Right lobe of liver (tissue), 6 donors: ENCODE measurements at regions not wholly inside any gene's neighbourhood (a gene's known extent, or its start where the extent isn't known, plus 50 kb on each side); places are given as distances from the start of the nearest gene placed in this dataset.

ENCODE experiments used
- ATAC-seq, 4 donors: fragments of 200-7000 bp; cut with Tn5 transposase; one replicate each; pipeline ENCODE4 v1.9.1; 2020; ENCODE audit warnings: mild to moderate bottlenecking in 4 of 4, moderate library complexity in 4 of 4
- DNase-seq, 3 donors: peaks; one replicate each; pipeline ENCODE4 v3.0.0-alpha.2; 2020
- H3K27ac ChIP-seq, 3 donors: fragments of 200-600 bp; one replicate each; pipeline ENCODE4 v1.8.0; 2022
- H3K27me3 ChIP-seq, 2 donors: fragments of 200-600 bp; one replicate each; pipeline ENCODE4 v1.8.0; 2022
- H3K36me3 ChIP-seq, 4 donors: fragments of 200-600 bp; sonication (generic) in 1 of 4; one replicate each; pipeline versions ENCODE4 v1.5.1 to v1.8.0; 2017 to 2022; ENCODE audit warnings: control low read depth in 1 of 4
- H3K4me1 ChIP-seq, 4 donors: fragments of 200-600 bp; sonication (generic) in 1 of 4; one replicate each; pipeline versions ENCODE4 v1.5.1 to v1.8.0; 2017 to 2022; ENCODE audit warnings: control low read depth in 1 of 4
- H3K4me3 ChIP-seq, 3 donors: fragments of 200-600 bp; one replicate each; pipeline ENCODE4 v1.8.0; 2022
- H3K9me3 ChIP-seq, 4 donors: fragments of 200-600 bp; sonication (generic) in 1 of 4; one replicate each; pipeline versions ENCODE4 v1.5.1 to v1.8.0; 2017 to 2022; ENCODE audit warnings: control low read depth in 1 of 4
- POLR2A ChIP-seq: fragments of 450-650 bp; IDR thresholded peaks from one replicate; pipeline ENCODE4 v1.6.1; 2017; ENCODE audit warnings: antibody characterized with exemption, mild to moderate bottlenecking
- WGBS: methylation state at CpG from one replicate; pipeline ENCODE4 v1.1.6; 2018; ENCODE audit warnings: low coverage, low lambda C conversion rate; ENCODE audit not compliant: insufficient coverage; ENCODE audit errors: missing lambda C conversion rate; 5-methylcytosine and 5-hydroxymethylcytosine counted together
- intact Hi-C, 2 donors: fragments of 100-400 bp; cut with DNase I; formaldehyde crosslinking; loops; one replicate each; pipeline versions ENCODE4 v1.11.2 to v1.14.1; 2022
- TF ChIP-seq, protein P1 (sequence below), 4 donors: fragments of 200-600 bp in 3 of 4; fragments of 450-650 bp in 1 of 4; IDR thresholded peaks; one replicate each; pipeline versions ENCODE4 v1.5.1 to v1.8.0; 2016 to 2022; ENCODE audit warnings: antibody characterized with exemption in 4 of 4, mild to moderate bottlenecking in 2 of 4
- donor health status: DM: no; HTN: yes; CAD: no.
- donor health status: DM: no; HTN: no; CAD: no.
- donor health status: DM: no; HTN: no; CAD: no.
- donor health status: DM: no; HTN: yes; CAD: no.
- donor health status: DM: no; HTN: yes; CAD: no.

DNA sequence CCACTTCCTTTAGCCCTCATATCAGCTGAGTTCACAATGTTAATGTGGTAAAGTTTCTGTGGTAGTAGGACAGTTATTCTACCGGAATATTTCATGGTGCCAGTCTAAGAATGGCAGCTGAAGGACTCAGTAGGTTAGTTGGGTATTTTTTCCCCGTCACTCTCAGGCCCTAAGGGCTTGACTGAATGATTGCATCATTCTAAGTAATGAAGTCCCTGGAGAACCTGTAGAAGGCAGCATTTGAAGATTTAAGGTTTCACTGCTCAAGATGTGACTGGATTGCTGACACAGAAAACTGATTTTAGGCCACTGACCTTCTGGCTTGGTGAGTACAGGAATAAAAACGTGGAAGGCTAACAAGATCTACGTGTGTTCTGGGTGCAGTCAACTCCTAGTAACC is 657.3 kb downstream of the PCDH19 start:
- intact Hi-C loops, result no loop called here

DNA sequence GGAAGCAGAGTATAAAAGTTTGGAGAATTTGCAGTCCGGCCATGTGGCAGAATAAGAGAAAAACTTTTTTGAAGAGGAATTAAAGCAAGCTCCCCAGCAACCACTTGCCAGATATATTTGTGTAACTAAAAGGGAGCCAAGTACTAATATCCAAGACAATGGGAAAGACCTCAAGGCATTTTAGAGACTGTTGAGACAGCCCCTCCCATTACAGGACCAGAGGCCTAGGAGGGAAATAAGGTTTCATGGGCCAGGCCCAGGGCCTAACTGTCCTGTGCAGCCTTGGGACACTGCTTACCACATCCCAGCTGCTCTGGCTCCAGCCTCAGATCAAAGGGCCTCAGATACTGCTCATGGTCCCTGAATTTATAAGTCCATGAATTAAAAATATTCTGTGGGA is 659.4 kb downstream of the PCDH19 start:
- WGBS, result 57% methylated on average over 1 of the region's 1 CpG
- DNase-seq (no peak), ATAC-seq (no peak)
- Histone ChIP-seq H3K9me3 (no peaks in the 10 kb centered on the region), H3K4me3 (no peak overlapping the region), H3K36me3 (no peaks in the 10 kb centered on the region), H3K27me3 (no peaks in the 10 kb centered on the region), H3K4me1 (no peaks in the 10 kb centered on the region), H3K27ac (no peak overlapping the region)
- TF ChIP-seq POLR2A, result no peak
- TF ChIP-seq, protein P1, sequence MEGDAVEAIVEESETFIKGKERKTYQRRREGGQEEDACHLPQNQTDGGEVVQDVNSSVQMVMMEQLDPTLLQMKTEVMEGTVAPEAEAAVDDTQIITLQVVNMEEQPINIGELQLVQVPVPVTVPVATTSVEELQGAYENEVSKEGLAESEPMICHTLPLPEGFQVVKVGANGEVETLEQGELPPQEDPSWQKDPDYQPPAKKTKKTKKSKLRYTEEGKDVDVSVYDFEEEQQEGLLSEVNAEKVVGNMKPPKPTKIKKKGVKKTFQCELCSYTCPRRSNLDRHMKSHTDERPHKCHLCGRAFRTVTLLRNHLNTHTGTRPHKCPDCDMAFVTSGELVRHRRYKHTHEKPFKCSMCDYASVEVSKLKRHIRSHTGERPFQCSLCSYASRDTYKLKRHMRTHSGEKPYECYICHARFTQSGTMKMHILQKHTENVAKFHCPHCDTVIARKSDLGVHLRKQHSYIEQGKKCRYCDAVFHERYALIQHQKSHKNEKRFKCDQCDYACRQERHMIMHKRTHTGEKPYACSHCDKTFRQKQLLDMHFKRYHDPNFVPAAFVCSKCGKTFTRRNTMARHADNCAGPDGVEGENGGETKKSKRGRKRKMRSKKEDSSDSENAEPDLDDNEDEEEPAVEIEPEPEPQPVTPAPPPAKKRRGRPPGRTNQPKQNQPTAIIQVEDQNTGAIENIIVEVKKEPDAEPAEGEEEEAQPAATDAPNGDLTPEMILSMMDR (IDR thresholded peaks at IDR 0.05), result no peak
- intact Hi-C loops, result no loop called here

More for the DNA sequence above, 657.3 kb downstream of the PCDH19 start:
- H3K36me3 ChIP-seq, result no peaks in the 10 kb centered on the region
- H3K4me1 ChIP-seq, result no peaks in the 10 kb centered on the region
- DNase-seq (no peak), ATAC-seq (no peak)
- TF ChIP-seq POLR2A, result no peak
- TF ChIP-seq, protein P1 (IDR thresholded peaks at IDR 0.05), result no peak
- no peaks in the 10 kb centered on the region for H3K9me3 ChIP-seq
- H3K27me3 ChIP-seq, result no peaks in the 10 kb centered on the region
- H3K4me3 ChIP-seq, result no peak overlapping the region
- WGBS, result 36% methylated on average over 4 of the region's 4 CpGs
- H3K27ac ChIP-seq, result no peak overlapping the region

DNA sequence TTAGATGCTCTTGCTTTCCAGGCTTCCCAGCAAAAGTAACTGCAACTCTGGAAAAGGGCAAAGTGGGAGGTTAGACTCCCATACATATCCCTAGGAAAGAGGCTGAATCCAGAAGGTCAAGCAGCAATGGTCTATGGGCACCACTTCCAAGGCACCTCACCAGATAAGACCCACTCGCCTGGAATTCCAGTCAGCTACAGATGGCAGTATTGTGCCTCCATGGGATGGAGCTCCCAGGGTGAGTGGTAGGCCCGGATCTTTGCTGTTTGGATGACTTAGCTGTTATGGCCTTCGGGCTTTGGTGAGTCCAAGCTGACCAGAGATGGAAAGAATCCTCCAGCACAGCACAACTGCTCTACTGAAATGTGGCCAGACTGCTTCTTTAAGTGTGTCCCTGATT is 688.0 kb downstream of the PCDH19 start:
- no peak for ATAC-seq
- intact Hi-C loops, result no loop called here

DNA sequence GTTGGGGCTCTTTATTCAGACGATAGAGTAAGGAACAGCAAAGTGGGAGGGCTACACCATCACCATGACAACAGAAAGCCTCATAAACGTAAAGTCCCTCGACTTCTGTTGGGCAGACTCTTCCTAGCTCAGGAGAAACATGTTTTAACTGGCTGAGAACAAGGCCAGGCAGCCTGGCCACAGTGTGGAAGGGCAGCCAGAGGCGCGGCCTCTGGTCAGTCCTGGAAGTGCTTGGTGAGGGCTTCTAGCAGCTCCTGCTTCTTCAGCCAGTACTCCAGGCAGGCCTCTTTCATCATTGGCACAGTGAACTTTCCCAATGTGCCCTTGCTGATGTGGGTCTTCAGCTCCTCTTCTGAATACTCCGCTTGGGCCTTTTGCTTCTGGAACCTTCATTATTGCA is 690.9 kb downstream of the PCDH19 start:
- DNase-seq (no peak), ATAC-seq (no peak)
- Histone ChIP-seq H3K27ac (no peak overlapping the region), H3K36me3 (no peaks in the 10 kb centered on the region), H3K9me3 (no peaks in the 10 kb centered on the region), H3K27me3 (no peaks in the 10 kb centered on the region), H3K4me3 (no peak overlapping the region), H3K4me1 (no peaks in the 10 kb centered on the region)
- no peak for TF ChIP-seq POLR2A
- TF ChIP-seq, protein P1 (IDR thresholded peaks at IDR 0.05), result no peak
- intact Hi-C loops, result no loop called here
- 45% methylated on average over 4 of the region's 6 CpGs for WGBS

More for the DNA sequence above, 688.0 kb downstream of the PCDH19 start:
- no peaks in the 10 kb centered on the region for H3K4me1 ChIP-seq
- H3K4me3 ChIP-seq, result no peak overlapping the region
- H3K36me3 ChIP-seq, result no peaks in the 10 kb centered on the region
- no peak overlapping the region for H3K27ac ChIP-seq
- H3K9me3 ChIP-seq, result no peaks in the 10 kb centered on the region
- DNase-seq, result no peak
- H3K27me3 ChIP-seq, result no peaks in the 10 kb centered on the region
- WGBS, result 40% methylated on average over 1 of the region's 3 CpGs
- TF ChIP-seq, protein P1 (IDR thresholded peaks at IDR 0.05), result no peak
- no peak for TF ChIP-seq POLR2A

DNA sequence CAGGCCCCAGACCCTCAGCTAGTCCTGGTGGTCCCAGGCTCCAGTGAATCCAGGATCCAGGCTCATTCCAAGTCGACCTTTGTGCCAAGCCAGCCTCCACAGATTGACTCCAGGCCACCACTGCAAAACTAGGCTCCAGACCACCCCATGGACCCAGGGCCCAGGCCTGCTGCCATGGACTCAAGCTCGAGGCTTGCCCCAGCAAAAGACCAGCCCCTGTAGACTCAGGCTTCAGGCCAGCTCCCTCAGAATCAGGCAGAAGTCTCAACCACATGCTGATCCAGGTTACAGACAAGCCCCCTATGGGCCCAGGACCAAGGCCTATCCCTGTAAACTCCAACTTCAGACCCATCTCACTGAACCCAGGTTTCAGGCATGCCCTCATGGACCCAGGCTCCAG is 692.4 kb downstream of the PCDH19 start:
- no peaks in the 10 kb centered on the region for H3K9me3 ChIP-seq
- peak in 1 of 3 donors; percentile 23 for DNase-seq
- intact Hi-C loops, result no loop called here
- H3K36me3 ChIP-seq, result no peaks in the 10 kb centered on the region
- ATAC-seq, result no peak
- TF ChIP-seq, protein P1 (IDR thresholded peaks at IDR 0.05), result no peak
- TF ChIP-seq POLR2A, result no peak
- no peak overlapping the region for H3K4me3 ChIP-seq
- WGBS, result 30% methylated on average over 2 of the region's 2 CpGs
- H3K27ac ChIP-seq, result no peak overlapping the region
- H3K4me1 ChIP-seq, result no peaks in the 10 kb centered on the region
- no peaks in the 10 kb centered on the region for H3K27me3 ChIP-seq
